HG03196 (cell line): ENCODE measurements at regions not wholly inside any gene's neighbourhood (a gene's known extent, or its start where the extent isn't known, plus 50 kb on each side); places are given as distances from the start of the nearest gene placed in this dataset.

Experiments
- ATAC-seq: cut with Tn5 transposase; IDR thresholded peaks from one replicate; pipeline ENCODE4 v1.9.1; 2021; ENCODE audit not compliant: unreplicated experiment

- no peak for ATAC-seq
Measured at GRCh38 chr1:188889166-188889565, 1588.5 kb downstream of the BRINP3 start.

GRCh38 chr1:188891958-188892357 lies 1585.7 kb downstream of the BRINP3 start:
- no peak for ATAC-seq

GRCh38 chr1:188895611-188896010 lies 1582.1 kb downstream of the BRINP3 start:
- no peak for ATAC-seq

- ATAC-seq, result no peak
Measured at GRCh38 chr1:188903241-188903640, 1574.4 kb downstream of the BRINP3 start.

- no peak for ATAC-seq
Measured at GRCh38 chr1:188904201-188904600, 1573.5 kb downstream of the BRINP3 start.

- ATAC-seq, result no peak
Measured at GRCh38 chr1:188906921-188907641, 1570.6 kb downstream of the BRINP3 start.

- ATAC-seq, result no peak
Measured at GRCh38 chr1:188930382-188930781, 1547.3 kb downstream of the BRINP3 start.

GRCh38 chr1:188931506-188931905 lies 1546.2 kb downstream of the BRINP3 start:
- no peak for ATAC-seq

- ATAC-seq, result no peak
Measured at GRCh38 chr1:188937965-188938551, 1539.6 kb downstream of the BRINP3 start.

- no peak for ATAC-seq
Measured at GRCh38 chr1:188941986-188942385, 1535.7 kb downstream of the BRINP3 start.

- no peak for ATAC-seq
Measured at GRCh38 chr1:188949701-188950100, 1528.0 kb downstream of the BRINP3 start.

- no peak for ATAC-seq
Measured at GRCh38 chr1:188958461-188959115, 1519.1 kb downstream of the BRINP3 start.

- ATAC-seq, result no peak
Measured at GRCh38 chr1:188986745-188987417, 1490.8 kb downstream of the BRINP3 start.

GRCh38 chr1:188988589-188988988 lies 1489.1 kb downstream of the BRINP3 start:
- no peak for ATAC-seq

- ATAC-seq, result no peak
Measured at GRCh38 chr1:188991221-188991930, 1486.3 kb downstream of the BRINP3 start.

- no peak for ATAC-seq
Measured at GRCh38 chr1:189007824-189008223, 1469.8 kb downstream of the BRINP3 start.

GRCh38 chr1:189021577-189021976 lies 1456.1 kb downstream of the BRINP3 start:
- no peak for ATAC-seq

- ATAC-seq, result no peak
Measured at GRCh38 chr1:189022015-189022414, 1455.6 kb downstream of the BRINP3 start.

GRCh38 chr1:189027512-189027911 lies 1450.2 kb downstream of the BRINP3 start:
- ATAC-seq, result no peak

GRCh38 chr1:189033169-189033568 lies 1444.5 kb downstream of the BRINP3 start:
- ATAC-seq, result no peak

GRCh38 chr1:189036628-189037027 lies 1441.0 kb downstream of the BRINP3 start:
- no peak for ATAC-seq
